Gastroesophageal sphincter (tissue), 4 donors: ENCODE measurements at regions not wholly inside any gene's neighbourhood (a gene's known extent, or its start where the extent isn't known, plus 50 kb on each side); places are given as distances from the start of the nearest gene placed in this dataset.

Source experiments
- ATAC-seq: fragments of 150-250 bp; one replicate; pipeline ENCODE4 v1.9.1; 2016; ENCODE audit warnings: mild to moderate bottlenecking, moderate library complexity
- H3K27ac ChIP-seq, 4 donors: fragments of 200-600 bp; sonication (generic) in 3 of 4; 1 replicate in 3 of 4; 2 replicates in 1 of 4; pipeline ENCODE4 v1.5.1; 2016 to 2019
- H3K27me3 ChIP-seq: fragments of 200-600 bp; sonication (generic); one replicate; pipeline ENCODE4 v1.5.1; 2019
- H3K36me3 ChIP-seq, 2 donors: fragments of 200-600 bp; sonication (generic); one replicate each; pipeline ENCODE4 v1.5.1; 2019; ENCODE audit warnings: control low read depth in 1 of 2
- H3K4me1 ChIP-seq, 3 donors: fragments of 200-600 bp; sonication (generic); 1 replicate in 2 of 3; 2 replicates in 1 of 3; pipeline ENCODE4 v1.5.1; 2016 to 2019; ENCODE audit warnings: control low read depth in 2 of 3
- H3K4me3 ChIP-seq, 2 donors: fragments of 200-600 bp; sonication (generic); one replicate each; pipeline ENCODE4 v1.5.1; 2019; ENCODE audit warnings: mild to moderate bottlenecking in 1 of 2, moderate library complexity in 1 of 2
- H3K9me3 ChIP-seq, 3 donors: fragments of 200-600 bp; sonication (generic); one replicate each; pipeline ENCODE4 v1.5.1; 2017 to 2019; ENCODE audit warnings: control low read depth in 2 of 3
- EP300 ChIP-seq: sonication (generic); formaldehyde crosslinking; IDR thresholded peaks from one replicate; pipeline ENCODE4 v1.6.1; 2017; ENCODE audit warnings: antibody characterized with exemption, mild to moderate bottlenecking
- POLR2A ChIP-seq, 2 donors: fragments of 450-650 bp; IDR thresholded peaks; one replicate each; pipeline ENCODE4 v1.6.1; 2017; ENCODE audit warnings: antibody characterized with exemption in 2 of 2, mild to moderate bottlenecking in 2 of 2, moderate library complexity in 1 of 2
- POLR2AphosphoS5 ChIP-seq: sonication (generic); formaldehyde crosslinking; IDR thresholded peaks from one replicate; pipeline ENCODE4 v1.6.1; 2017; ENCODE audit warnings: antibody characterized with exemption
- WGBS, 2 donors: methylation state at CpG; one replicate each; pipeline ENCODE4 v1.1.5; 2018; ENCODE audit warnings: low coverage in 1 of 2; 5-methylcytosine and 5-hydroxymethylcytosine counted together
- TF ChIP-seq, protein P1 (sequence below), 4 experiments: fragments of 200-600 bp in 2 of 4; fragments of 450-650 bp in 2 of 4; sonication (generic) in 1 of 4; IDR thresholded peaks; one replicate each; pipeline ENCODE4 v1.5.1; 2017 to 2019; ENCODE audit warnings: antibody characterized with exemption in 4 of 4, mild to moderate bottlenecking in 2 of 4, moderate library complexity in 2 of 4

DNA sequence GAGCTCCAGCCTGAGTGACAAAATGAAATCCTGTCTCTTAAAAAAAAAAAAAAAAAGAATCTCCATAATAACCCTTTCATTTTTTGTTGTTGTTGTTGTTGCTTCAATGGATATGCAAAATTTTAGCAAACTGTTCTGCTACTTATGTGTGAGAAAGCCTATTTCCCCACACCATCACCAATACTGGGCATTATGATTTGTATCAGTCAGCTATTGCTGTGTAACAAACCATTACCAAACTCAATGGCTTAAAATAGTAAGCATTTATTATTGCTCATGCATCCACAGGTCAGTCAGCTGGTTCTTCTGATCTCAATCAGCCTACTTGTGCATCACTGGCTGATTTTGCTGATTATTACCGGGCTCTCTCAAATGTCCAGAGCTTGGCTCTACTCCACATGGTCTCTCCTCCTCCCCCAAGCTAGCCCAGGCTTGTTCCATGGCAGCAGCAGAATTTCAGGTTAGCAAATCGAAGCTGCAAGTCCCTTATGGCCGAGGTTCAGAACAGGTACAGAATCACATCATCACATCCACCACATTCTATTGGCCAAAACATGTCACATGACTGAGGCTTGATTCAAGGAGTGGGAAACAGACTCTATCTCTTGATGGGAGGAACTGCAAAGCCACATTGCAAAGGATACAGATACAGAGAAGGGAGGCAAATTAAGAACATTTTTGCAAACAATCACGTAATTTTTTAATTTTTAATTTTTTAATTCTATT lies 135.1 kb downstream of the MN1 start:
- H3K9me3 ChIP-seq = peaks cover 0 to 5% (median 0%) of the 10 kb centered on the region in 3 donors
- peak overlapping the region in 2 of 4 donors; percentile 7 to 42 for H3K27ac ChIP-seq
- H3K4me1 ChIP-seq = peaks cover 0 to 41% (median 7%) of the 10 kb centered on the region in 3 donors
- no peak for ATAC-seq
- no peaks in the 10 kb centered on the region for H3K27me3 ChIP-seq
- no peaks in the 10 kb centered on the region for H3K36me3 ChIP-seq
- TF ChIP-seq, protein P1, sequence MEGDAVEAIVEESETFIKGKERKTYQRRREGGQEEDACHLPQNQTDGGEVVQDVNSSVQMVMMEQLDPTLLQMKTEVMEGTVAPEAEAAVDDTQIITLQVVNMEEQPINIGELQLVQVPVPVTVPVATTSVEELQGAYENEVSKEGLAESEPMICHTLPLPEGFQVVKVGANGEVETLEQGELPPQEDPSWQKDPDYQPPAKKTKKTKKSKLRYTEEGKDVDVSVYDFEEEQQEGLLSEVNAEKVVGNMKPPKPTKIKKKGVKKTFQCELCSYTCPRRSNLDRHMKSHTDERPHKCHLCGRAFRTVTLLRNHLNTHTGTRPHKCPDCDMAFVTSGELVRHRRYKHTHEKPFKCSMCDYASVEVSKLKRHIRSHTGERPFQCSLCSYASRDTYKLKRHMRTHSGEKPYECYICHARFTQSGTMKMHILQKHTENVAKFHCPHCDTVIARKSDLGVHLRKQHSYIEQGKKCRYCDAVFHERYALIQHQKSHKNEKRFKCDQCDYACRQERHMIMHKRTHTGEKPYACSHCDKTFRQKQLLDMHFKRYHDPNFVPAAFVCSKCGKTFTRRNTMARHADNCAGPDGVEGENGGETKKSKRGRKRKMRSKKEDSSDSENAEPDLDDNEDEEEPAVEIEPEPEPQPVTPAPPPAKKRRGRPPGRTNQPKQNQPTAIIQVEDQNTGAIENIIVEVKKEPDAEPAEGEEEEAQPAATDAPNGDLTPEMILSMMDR (IDR thresholded peaks at IDR 0.05) = no peak
- no peak for TF ChIP-seq POLR2A (IDR thresholded peaks at IDR 0.05)
- no peak for TF ChIP-seq POLR2AphosphoS5
- no peak for TF ChIP-seq EP300
- H3K4me3 ChIP-seq = no peak overlapping the region
- 92 to 93% methylated on average over 1 to 4 of the region's 4 CpGs for WGBS, 2 donors

DNA sequence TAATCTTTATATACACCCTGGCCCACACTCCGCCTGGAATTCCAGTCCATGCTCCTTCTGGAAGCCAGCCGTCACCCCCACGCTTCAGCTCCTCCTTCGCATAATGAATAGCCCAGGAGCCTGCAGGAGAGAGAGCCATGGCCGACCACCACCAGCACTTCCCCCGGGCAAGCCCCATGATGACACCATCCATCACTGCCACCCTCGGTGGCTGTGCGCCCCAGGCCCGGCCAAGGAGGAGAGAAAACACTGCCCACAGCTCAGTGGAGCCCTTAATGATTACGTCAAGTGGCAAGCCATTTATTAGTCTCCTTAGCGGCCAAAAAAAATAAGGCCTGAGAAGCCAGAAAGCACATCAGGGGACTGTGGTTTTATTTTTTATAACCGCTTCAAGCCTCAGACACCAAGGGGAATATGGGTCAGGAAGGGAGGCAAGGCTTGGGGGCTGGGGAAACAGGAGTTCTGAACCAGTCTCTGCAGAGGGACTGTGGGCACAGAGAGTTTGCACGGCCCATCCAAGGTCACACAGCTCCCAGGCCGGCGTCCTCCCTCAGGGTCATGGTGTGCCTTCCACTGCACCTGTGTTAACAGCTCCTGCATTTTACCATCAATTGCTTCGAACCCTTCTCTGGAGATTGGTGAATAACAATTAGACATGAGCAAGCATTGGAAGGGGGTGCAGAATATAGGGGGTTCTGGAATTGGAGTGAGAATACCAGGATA lies 134.3 kb downstream of the MN1 start:
- H3K4me1 ChIP-seq = peaks cover 0 to 39% (median 7%) of the 10 kb centered on the region in 3 donors
- no peak for ATAC-seq

DNA sequence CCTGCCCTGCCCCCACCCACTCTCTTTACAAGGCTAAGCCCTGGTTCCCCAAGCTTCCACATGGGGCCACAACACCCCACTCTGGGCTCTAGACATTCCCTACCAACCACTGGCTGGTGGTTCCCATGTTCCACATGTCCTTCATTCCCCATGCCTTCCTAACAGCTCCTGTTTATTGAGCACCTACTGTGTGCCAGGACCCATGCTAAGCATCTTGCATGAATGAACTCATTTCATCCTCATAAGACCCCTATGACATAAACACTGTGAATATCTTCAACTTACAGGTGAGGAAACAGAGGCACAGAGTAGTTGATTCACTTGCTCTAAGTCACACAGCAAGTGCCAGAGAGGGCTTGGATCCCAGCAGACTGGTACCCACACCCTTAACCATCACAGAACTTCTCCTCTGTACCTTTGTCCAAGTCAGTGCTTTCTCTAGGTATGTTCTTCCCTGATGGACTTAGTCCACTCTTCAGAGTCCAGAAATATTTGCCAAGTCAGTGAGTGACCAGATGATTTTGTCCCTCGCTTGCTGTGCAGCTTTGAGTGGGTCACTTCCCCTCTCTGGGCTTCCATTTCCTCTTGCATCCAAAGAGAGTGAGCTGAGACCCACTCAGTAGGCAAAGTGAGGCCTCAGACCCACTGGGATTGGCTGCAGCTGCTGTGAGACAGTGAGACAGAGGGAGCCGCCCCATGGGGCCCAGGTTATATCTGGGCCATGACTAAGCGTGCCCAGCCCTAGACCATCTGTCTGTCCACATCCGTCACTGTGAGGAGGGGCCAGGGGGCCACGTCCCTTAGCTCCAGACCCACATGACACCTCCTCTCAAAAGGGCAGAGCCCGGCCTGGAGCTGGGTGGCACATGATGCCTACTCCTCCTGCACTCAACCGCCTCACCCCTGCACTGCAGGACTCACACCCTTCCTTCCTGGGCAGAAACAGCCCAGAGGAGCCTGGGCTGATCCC lies 132.4 kb downstream of the MN1 start:
- ATAC-seq = peak; percentile 50
- TF ChIP-seq POLR2AphosphoS5 = no peak
- TF ChIP-seq EP300 = no peak
- no peak for TF ChIP-seq POLR2A (IDR thresholded peaks at IDR 0.05)
- TF ChIP-seq, protein P1 (IDR thresholded peaks at IDR 0.05) = no peak
- H3K9me3 ChIP-seq = peaks cover 0 to 5% (median 0%) of the 10 kb centered on the region in 3 donors
- no peaks in the 10 kb centered on the region for H3K27me3 ChIP-seq
- 80 to 89% methylated on average over 1 to 3 of the region's 7 CpGs for WGBS, 2 donors
- no peaks in the 10 kb centered on the region for H3K36me3 ChIP-seq
- no peak overlapping the region for H3K27ac ChIP-seq
- no peak overlapping the region for H3K4me3 ChIP-seq
- peaks cover 0 to 35% (median 3%) of the 10 kb centered on the region in 3 donors for H3K4me1 ChIP-seq

More for the DNA sequence above, 134.3 kb downstream of the MN1 start:
- Histone ChIP-seq H3K4me3 (no peak overlapping the region), H3K27me3 (no peaks in the 10 kb centered on the region), H3K9me3 (peaks cover 0 to 5% (median 0%) of the 10 kb centered on the region in 3 donors), H3K27ac (peak overlapping the region in 2 of 4 donors; percentile 7 to 42), H3K36me3 (no peaks in the 10 kb centered on the region)
- WGBS, 2 donors = 47 to 56% methylated on average over 4 to 10 of the region's 16 CpGs
- peak; percentile 46 for TF ChIP-seq POLR2AphosphoS5
- no peak for TF ChIP-seq EP300

GRCh38 chr22:27669798-27670599 lies 131.6 kb downstream of the MN1 start:
- TF ChIP-seq, protein P1 (IDR thresholded peaks at IDR 0.05) = no peak
- TF ChIP-seq POLR2AphosphoS5 = no peak
- no peak for TF ChIP-seq EP300
- no peak for TF ChIP-seq POLR2A (IDR thresholded peaks at IDR 0.05)
- 20 to 80% methylated on average over 1 of the region's 13 CpGs for WGBS, 2 donors

More at GRCh38 chr22:27669798-27670599, 131.6 kb downstream of the MN1 start:
- Histone ChIP-seq H3K4me3 (no peak overlapping the region), H3K27me3 (no peaks in the 10 kb centered on the region), H3K27ac (peak overlapping the region in 1 of 4 donors; percentile 5), H3K9me3 (peaks cover 0 to 5% (median 0%) of the 10 kb centered on the region in 3 donors), H3K4me1 (peaks cover 0 to 38% (median 3%) of the 10 kb centered on the region in 3 donors), H3K36me3 (no peaks in the 10 kb centered on the region)
- ATAC-seq = no peak
